IPS DF 4.7 (cell line): ENCODE measurements at regions not wholly inside any gene's neighbourhood (a gene's known extent, or its start where the extent isn't known, plus 50 kb on each side); places are given as distances from the start of the nearest gene placed in this dataset.

Experiments used
- DNase-seq: peaks from one replicate; pipeline ENCODE4 v3.0.0-alpha.2; 2013; ENCODE audit warnings: low spot score; ENCODE audit errors: extremely low read depth

DNA sequence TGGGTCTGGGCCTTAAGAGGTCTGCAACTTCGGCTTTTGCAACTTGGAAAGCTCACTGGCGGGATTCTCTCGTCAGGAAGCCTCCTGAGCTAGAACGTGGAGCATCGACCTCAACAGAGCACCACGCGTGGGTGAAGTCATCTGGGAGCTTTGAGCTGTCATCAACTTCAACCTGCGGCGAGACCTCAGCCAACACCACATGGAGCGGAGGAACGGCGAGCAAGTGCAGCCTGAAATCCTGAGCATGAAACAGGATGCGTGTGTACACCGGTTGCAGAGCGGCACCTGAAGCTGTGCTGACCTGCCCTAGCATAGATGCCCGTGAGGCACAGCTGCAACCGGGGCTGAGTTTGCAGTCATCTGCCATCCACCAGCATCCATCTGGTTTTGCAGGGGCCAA, 295.7 kb upstream of the SHH start:
- DNase-seq, result no peak

DNA sequence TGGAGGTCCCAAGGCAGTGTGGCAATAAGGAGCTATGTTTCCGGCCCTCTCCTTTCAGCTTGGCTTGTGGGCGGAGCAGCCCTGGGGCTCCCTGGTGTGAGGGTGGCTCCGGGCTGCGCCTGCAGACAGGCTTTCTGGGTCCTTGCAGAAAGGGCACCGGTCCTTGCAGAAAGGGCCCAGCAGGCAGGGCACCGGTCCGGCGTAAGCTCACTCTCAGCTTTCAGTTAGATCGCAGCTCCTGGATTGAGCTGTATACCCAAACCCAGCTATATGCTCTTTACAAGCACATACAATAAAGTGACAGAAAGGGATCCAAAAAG, 293.8 kb upstream of the SHH start:
- DNase-seq, result no peak

DNA sequence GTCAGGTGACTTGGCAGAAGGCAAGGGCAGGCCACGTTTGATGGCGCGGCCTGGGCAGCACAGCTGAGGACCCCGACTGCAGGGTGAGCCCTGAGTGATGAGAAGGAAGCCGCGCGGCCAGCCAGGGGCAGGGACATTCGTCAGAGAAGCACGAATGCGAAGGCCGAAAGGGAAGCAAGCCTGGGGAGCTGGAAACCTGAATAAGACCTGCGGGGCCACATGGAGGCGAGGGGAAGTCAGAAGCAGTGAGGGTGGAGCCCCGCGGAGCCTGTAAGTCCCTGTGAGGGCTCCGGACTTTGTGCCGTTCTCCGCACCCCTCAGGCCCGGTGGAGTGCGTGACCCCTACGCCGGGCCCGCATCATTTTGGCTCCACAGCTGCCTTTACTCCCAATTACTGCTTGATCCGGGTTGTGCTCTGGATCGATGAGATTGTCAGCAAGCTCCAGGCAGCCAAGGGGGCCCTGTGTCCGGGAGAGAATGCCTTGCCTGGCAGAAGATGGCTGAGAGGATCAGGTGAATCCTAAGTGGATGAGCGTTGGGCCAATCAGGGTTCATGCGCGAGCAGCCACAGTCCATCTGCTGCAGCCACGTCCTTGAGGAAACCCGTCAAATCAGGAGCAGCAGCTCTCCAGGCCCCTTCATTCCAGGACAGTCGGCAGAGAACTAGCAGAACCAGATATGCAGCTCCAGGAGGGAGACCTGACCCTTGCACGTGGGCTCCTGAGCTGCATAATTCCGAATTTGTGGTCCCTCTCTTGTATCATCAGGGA, 293.3 kb upstream of the SHH start:
- no peak for DNase-seq

DNA sequence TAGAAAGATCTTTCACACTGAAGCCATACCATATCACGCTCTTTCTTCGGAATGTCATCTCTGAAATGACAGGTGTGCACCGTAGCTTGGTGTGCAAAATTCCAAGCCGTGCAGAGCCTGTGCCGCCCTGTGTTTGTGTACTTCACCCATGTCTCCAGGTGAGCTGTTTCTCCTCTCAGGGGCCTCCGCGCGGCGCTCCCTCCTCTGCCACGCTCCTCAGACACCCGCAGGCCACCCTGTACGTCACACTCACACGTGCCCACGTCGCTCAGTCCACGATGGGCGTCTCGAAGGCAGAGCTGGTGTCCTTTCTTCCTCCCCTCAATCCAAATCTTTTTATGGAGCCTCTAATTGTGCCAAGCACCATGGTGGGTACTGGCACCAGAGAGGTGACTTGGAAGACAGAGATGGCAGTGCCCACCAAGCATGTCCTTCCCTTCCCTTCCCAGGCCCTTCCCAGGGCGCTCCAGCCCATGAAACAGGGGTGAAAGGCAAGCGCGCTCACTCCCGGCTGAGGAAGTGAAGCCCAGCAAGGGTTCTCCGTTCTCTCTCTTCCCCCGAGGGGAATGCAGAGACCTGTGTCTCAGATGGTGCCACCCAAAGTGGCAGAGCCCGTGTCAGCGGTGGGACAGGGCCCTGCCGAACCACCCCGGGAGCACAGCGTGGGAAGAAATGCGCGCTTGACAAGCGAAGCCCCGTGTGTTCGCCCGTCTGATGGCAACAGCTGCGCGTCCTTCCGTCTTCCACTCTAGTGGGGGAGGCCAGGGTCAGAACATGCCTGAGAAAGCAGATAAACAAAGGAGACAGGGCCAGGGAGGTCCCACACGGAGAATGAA, 292.5 kb upstream of the SHH start:
- DNase-seq, result no peak

DNA sequence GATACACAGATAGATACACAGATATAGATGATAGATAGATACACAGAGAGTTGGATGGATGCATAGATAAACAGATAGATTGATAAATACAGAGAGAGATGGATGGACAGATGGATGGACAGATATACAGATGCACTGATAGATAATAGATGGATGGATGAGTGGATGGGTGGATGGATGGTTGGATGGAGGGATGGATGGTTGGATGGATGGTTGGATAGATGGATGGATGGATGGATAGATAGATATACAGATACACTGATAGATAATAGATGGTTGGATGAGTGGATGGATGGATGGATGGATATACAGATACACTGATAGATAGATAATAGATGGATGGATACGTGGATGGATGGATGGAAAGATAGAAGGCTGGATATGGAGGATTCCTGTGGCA, 290.0 kb upstream of the SHH start:
- no peak for DNase-seq

DNA sequence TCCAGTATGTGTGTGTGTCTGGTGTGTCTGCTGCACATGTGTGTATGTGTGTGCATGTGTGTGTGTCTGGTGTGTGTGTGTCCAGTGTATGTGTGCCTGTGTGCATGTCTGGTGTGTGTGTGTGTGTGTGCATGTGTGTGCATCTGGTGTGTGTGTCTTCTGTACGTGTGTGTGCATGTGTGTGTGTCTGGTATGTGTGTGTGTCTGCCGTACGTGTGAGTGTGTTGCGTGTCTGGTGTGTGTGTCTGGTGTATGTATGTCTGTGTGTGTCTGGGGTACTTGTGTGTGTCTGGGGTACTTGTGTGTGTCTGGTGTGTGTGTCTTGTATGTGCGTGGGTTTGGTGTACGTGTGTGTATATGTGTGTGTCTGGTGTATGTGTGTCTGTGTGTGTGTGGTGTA, 289.1 kb upstream of the SHH start:
- no peak for DNase-seq

DNA sequence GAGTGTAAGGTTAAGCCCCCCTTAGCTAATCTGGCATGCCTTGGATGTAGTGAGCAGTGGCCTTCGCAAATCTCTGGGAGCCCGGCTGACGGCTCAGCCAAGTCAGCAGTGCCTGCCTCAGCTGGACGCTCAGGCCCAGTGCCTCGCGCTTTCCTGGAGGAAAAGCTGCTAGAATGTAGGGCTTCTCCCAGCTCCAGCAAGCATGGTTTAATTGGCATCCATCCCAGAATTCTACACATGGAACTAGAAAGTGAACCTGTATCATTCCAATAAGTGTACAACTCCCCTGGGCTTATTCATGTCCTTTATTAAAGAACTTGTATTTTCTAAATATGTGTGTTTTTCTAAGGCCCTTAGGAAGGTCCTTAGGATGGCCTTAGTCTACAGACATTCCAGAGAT, 287.8 kb upstream of the SHH start:
- DNase-seq, result no peak

DNA sequence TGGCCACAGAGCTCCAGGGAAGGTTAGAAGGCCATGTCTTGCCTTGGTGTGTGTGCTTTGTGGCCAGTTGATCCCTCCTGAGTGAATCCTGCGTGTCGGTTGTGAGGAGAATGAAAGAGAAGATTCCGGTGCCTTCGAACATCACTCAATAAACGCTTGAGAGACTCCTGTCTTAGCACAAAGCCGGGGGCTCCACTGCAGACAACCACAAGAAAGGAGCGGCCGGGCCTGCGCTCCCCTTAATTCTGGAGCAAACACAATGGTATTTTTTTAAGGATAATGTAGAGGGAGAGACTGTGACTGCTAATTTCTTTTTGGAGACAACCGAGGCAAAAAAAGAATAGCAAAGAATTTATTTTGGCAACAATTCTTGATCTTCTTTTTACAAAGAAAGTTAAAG, 286.8 kb upstream of the SHH start:
- DNase-seq, result no peak

DNA sequence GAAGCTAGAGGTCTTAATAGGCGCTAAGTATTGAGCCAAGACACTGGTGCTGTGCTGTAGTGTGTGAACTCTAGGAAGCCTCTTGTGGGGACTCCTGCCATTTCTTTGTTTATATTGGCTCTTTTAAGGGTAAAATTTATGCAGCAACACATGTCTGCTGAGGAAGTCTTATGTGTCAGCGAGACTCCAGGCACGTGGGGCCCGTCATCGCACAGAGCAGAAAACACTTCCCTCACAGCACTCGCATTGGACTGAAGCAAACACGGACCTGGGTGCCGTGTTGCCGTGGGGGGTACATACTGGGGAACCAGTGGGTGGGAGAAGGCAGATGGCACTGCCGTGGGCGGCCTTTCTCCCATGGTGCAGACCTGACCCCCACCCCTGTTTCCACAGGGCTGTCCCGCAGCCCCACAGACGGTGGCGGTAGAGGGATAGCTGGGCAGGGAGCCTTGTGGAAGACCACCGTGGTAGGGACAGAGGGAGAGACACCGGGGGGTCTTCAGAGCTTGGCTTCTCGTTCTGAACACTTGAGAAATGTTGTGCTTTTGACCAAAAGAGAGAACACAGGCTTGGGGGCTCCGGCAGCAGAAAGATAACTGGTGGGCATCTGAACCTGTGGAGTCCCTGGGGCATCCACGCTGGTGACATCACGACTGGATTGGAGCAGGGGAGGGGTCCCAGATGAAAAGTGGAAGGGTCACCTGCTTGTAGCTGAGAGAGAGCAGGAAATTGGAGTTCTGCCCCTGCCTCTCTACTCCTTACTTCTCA, 284.7 kb upstream of the SHH start:
- no peak for DNase-seq

DNA sequence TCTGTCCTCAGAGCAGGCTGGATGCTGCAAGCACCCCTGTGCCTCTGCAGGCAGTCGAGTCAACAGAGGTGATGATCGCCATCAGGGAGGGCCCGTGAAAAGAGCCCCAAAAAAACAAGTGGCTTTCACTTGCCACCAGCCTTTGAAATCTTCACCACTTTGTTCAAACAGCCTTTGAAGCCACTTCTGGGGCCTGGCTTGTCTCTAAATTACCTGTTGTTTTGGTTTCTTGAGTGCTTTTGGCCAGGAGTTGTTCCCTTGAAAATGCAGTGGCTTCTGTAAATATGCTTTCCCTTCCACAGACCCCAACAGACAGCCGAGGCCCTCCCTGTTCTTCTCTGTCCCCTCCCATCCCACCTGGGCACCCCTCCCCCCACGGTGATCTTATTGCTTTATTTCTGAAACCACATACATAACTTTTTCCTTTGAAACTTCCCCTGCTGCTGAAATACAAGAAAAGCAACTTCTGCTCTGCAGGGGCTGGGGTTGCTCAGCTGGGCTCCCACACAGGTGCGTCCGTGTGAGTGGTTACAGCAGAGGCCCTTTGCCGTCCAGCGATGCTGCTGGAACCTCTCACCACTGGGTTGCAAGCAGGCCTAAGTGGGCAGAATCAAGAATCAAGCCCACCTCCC, 283.8 kb upstream of the SHH start:
- no peak for DNase-seq

DNA sequence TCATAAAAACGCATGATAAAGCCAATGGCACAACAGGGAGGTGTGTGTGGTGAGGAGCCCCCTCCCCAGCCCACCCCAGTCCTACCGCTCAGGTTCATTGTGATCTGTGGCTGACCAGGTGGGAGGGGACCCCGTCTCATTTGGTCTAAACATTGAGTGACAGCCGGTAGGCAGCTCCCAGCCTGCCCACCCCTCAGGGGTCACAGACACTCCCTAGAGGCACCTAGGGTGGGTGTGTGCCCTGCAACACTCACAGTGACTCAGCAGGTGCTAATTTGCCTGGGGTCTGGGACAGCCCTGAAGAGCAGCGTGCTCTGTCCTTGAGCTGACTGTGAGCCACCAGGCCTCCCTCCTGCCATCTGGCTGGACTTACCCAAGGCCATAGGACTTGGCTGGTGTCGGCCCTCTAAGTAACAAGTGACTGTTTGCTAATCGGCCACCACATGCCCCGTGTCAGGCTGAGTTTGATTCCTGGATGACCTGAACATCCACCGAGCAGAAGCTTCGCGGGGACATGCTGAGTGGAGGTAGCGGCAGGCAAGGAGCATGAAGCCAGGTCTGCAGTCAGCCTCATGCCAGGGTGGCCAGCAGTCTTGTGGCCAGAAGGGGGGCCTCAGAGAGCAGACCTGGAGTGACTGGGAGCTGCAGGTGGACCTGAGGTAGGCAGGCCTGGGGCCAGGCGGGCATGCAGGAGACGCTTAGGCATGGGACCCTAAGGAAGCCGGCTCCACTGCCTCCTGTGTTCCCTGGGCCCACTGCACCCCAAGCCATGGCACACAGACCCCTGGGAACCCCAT, 282.3 kb upstream of the SHH start:
- no peak for DNase-seq

DNA sequence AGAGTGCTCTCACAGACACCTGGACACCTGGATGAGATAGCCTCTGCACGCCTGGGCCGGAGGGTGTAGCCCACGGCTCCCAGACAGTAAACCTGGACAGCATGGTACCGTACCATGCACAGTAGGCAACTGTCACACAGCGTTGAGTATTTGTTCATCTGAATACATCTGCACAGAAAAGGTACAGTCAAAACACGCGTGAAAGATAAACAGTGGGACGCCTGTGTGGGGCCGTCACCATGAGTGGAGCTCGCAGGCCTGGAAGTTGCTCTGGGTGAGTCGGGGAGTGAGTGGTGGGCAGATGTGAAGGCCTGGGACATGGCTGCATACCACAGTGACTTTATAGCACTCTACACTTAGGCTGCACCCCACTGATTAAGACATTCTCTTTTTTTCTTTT, 280.0 kb upstream of the SHH start:
- no peak for DNase-seq

DNA sequence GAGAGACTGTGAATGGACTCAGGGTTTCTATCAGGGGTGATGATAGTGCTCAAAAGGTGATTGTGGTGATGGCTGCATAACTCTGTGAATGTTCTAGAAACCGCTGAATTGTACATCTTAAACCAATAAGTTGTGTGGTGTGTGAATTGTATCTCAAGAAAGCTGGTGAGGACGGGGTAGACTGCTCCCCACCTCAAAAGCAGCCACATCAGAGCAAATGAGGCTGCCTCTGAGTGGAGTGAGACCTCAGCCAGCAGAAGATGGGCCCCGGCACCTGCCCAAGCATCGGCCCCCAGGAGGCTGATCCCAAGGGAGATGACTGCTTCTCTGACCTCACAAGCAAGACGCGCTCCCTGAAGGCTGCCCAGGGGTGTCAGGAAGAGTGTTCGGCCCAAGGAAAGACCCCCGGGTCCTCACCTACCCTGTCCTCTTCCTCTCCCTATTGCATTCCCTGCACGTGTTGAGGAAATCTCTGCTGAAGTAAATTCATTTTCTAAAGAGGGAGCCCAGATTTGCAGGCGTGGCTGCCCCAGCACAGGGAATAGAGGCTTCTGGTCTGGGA, 279.3 kb upstream of the SHH start:
- DNase-seq, result no peak

DNA sequence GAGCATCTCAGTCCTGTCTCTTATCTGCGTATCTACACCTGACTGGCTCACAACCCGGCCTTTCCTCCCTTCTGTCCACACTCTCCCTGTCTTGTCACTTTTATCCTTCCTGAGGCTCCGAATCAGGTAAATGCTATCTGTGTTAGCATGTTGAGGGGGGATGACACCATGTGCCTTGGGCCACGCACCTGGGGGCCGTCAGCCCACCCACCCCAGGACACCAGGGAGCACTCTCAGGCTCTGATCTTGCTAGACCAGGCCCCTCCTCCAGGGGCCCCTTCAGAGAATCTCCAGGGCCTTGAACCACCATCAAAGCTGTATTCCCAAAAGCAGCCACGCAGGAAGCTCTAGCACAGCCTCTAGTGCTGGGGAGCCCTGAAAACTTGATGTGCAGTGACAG, 278.7 kb upstream of the SHH start:
- no peak for DNase-seq

DNA sequence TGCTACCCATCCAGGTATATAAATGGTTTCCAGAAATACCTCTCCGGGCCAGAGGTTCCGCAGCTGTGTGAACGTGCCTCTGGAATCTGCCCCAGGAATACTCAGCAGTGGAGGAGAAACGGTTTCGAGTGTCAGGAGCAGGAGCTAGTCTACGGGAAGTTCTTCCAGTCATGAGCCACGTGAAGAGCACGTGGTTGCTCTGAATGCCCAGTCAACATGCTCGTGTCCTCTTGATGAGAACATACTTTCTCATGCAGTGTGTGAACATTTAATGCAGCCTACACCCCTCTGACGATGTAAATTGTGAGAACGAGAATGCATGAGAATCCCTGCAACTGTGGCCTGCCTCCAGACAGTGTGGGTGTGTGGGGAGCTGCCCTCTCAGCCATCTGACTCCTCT, 277.0 kb upstream of the SHH start:
- DNase-seq, result no peak

DNA sequence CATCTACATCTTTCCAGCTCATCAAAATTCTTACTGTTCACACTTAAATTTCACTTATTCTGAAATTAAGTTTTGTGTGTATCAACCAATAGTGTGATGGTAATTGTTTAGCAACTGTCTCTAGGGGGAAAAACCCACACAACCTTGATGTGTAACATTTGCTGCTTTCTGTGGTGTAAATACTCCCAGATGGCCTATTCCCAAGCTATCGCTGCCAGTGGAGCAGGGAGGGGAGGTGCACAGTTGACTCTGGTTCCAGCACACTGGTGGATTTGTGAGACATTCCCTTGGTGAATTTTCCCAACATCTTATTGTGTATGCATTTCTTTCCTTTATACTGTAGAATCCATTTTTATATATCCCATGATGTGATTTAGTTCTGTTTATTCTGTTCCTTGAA, 275.9 kb upstream of the SHH start:
- no peak for DNase-seq

DNA sequence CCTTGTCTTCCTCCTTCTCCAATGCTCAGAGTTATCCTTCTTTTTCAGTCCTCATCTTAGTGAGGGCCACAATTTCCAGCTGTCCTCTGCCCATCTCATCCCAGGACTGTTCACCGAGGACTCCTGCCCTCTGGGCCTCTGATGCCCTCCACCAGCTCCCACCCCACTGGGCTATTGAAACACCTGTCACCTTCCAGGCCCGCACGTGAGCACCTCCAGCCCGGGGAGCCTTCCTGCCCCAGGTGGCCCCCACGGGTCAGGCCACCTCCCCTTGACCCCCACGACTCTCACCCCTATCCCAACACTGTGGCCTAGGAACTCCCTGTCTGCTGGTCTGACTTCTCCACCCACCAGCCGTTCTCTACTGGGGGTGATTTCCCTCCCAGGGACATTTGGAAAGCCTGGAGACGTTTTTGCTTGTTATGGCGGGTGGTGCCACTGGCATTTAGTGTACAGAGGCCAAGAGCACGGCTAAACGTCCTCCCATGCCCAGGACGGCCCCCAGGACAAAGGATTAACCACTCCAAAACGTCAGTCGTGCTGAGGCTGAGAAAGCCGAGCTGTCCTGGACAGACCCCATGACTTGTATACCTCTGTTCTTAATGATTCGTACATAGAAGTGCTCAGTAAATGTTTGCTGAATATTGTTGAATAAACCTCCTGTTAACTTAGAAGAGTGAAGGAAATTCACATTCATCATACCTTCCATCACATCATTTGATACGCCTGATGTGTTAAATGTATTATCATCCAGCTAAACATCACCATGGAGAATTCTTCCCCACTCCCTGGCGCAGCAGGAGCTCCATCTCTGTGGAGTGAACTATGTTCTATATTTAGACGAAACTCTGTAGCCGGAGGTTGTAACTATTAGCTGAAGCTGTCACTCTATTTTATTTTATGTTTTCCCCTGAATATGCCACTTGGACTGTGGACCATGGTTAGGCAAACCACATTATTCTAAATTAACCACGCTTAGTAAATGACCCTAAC, 270.1 kb upstream of the SHH start:
- DNase-seq, result no peak

DNA sequence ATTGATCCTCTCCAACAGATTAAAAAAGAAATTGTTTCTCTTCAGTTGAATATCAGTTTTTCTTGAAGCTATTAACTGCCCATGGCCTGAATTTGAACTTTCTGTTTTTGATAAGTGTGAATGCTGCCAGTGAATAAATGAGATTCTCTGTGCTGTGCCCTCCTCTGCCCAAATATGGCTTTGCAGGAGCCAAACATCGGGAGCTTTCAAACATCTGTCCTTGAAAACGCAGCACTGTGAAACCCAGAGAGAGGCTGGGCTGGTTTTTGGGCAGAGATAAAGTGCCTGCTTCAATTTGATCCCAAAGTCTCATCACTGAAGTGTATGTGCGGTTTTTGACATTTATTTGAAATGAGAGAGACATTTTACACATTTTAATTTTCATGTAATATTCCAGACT, 268.3 kb upstream of the SHH start:
- DNase-seq, result no peak

DNA sequence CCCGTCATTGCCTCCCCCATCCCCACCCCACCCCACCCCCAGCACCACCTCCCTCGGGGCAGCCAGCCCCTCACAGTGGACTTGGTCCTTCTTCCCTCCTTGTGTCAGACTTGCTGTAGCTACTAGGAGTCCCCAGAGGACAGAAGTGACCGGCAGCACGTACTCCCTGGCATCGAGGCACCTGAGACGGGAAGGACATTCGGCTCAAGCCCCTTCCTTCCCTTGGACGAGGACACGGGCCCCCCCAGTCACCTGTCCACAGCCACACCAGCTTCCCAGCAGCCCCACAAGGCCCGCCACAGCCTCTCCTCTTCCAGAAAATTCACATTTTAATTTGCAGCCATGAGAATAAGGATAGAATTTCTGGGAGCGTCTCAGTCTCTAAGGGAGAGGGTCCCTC, 267.8 kb upstream of the SHH start:
- DNase-seq, result no peak

DNA sequence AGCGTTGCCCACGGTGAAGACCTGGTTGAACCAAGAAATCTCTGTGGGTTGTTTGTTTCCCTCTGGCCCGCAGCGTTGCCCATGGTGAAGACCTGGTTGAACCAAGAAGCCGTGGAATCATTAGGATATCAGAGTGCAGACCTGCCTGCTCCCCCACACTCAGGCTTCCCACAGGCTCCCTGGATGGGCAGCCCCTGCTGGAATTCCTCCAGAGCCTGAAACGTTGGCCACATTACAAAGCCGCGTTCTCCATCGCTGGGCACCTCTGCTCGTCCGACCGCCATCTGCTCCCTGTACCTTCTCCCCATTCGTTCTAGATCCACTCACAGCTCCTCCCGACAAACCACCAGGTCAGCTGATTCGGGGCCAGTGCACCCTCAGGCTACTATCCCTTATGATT, 266.9 kb upstream of the SHH start:
- no peak for DNase-seq
